ENCODE measurements at regions not wholly inside any gene's neighbourhood (a gene's known extent, or its start where the extent isn't known, plus 50 kb on each side); places are given as distances from the start of the nearest gene placed in this dataset.

DNA sequence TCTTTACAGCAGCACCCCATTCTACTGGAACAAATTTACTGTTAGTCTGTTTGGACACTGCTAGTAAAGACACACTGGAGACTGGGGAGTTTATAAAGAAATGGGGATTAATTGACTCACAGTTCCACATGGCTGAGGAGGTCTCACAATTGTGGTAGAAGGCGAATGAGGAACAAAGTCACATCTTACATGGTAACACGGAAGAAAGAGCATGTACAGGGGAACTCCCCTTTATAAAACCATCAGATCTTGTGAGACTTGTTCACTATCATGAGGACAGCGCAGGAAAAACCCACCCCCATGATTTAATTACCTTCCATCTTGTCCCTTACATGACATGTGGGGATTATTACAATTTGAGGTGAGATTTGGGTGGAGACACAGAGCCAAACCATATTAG, 1204.2 kb downstream of the SLITRK1 start:
- Histone ChIP-seq H3K27me3 (no peaks in the 10 kb centered on the region), H3K9me3 (no peaks in the 10 kb centered on the region), H3K4me3 (no peak overlapping the region), H3K27ac (no peak overlapping the region), H3K36me3 (no peaks in the 10 kb centered on the region), H3K4me1 (no peaks in the 10 kb centered on the region)
- TF ChIP-seq, protein P1, sequence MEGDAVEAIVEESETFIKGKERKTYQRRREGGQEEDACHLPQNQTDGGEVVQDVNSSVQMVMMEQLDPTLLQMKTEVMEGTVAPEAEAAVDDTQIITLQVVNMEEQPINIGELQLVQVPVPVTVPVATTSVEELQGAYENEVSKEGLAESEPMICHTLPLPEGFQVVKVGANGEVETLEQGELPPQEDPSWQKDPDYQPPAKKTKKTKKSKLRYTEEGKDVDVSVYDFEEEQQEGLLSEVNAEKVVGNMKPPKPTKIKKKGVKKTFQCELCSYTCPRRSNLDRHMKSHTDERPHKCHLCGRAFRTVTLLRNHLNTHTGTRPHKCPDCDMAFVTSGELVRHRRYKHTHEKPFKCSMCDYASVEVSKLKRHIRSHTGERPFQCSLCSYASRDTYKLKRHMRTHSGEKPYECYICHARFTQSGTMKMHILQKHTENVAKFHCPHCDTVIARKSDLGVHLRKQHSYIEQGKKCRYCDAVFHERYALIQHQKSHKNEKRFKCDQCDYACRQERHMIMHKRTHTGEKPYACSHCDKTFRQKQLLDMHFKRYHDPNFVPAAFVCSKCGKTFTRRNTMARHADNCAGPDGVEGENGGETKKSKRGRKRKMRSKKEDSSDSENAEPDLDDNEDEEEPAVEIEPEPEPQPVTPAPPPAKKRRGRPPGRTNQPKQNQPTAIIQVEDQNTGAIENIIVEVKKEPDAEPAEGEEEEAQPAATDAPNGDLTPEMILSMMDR (IDR thresholded peaks at IDR 0.05): no peak
- no peak for DNase-seq (ENCODE audit: low spot score)

DNA sequence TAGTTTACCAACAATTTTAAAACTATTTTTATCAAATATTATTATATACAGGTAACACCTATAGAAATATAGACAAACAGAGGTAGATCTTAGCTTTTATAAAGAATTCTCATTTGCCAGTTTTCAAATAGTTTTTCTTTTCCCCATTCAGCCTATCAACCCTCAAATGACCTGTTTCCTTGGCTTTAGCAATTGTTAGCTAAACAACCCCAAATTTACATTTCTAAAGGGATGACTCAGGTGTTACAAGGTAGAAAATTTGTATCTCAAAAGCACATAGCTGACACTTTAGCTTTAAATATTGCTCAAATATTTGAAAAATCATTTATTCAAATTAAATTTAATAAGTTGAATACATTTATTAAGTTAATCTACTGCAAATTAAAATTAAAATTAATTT, 1207.2 kb downstream of the SLITRK1 start:
- no peak for DNase-seq (ENCODE audit: low spot score)
- TF ChIP-seq, protein P1 (IDR thresholded peaks at IDR 0.05): no peak
- Histone ChIP-seq H3K9me3 (no peaks in the 10 kb centered on the region), H3K27ac (no peak overlapping the region), H3K27me3 (no peaks in the 10 kb centered on the region), H3K4me1 (no peaks in the 10 kb centered on the region), H3K4me3 (no peak overlapping the region), H3K36me3 (no peaks in the 10 kb centered on the region)

DNA sequence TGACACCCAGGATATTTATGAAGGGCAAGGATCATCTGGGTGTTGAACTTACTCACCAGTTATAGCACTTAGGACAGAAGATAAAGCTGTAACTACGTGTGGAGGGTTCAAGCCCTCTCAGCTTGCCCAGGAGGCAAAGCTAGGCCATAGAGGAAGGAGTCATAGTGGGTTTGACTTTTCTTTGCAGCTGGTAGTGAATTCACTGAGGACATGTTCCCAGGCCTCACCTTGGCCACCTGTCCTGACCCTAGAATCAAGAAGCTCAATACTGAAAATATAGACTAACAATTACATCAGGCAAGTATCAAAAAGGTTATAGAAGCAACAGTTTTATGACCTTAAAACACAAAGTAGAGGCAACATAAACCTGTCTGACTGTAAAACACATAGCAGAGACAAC, 1207.7 kb downstream of the SLITRK1 start:
- TF ChIP-seq, protein P1 (IDR thresholded peaks at IDR 0.05): no peak
- H3K36me3 ChIP-seq: no peaks in the 10 kb centered on the region
- DNase-seq (ENCODE audit: low spot score): no peak
- H3K4me3 ChIP-seq: no peak overlapping the region
- H3K27ac ChIP-seq: no peak overlapping the region
- H3K4me1 ChIP-seq: no peaks in the 10 kb centered on the region
- H3K27me3 ChIP-seq: no peaks in the 10 kb centered on the region
- no peaks in the 10 kb centered on the region for H3K9me3 ChIP-seq

DNA sequence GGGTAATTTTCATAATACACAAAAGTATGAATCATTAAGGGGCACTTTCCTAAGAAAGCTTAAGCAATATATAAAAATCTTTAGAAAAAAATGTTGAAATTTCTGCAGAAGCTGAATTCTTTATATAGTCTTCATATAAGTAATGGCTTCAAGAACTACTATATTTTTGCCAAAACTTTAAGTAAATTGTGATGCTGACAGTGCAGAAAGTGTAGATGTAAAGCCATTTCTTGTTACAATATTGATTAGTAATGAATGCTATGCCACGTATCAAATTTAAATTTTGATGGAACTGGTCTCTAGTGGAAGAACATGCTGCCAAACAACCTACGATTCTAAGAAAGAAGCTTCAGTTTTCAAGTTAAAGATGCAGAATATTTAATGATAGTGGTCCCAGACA, 1210.0 kb downstream of the SLITRK1 start:
- Histone ChIP-seq H3K9me3 (no peaks in the 10 kb centered on the region), H3K36me3 (no peaks in the 10 kb centered on the region), H3K27me3 (no peaks in the 10 kb centered on the region), H3K4me1 (no peaks in the 10 kb centered on the region), H3K4me3 (no peak overlapping the region), H3K27ac (no peak overlapping the region)
- TF ChIP-seq, protein P1 (IDR thresholded peaks at IDR 0.05): no peak
- DNase-seq (ENCODE audit: low spot score): no peak

DNA sequence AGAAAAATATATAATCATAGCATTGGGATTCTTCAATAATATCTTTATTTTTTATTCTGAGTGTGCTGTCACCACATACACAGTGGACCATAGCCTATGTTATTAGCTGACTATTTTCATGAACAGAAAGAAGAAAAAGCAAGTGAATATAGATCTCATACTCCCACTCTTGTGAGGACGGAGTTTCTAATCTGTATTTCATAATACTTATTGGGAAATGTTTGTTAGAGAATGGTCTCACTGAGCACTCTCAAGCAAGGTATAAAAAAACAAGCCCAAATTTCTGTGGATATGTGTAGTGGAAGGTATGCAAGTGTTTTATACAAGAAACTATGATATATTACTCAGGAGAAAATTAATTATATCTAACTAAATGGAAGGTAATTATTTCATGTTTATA, 1218.1 kb downstream of the SLITRK1 start:
- no peaks in the 10 kb centered on the region for H3K9me3 ChIP-seq
- TF ChIP-seq, protein P1 (IDR thresholded peaks at IDR 0.05): no peak
- H3K27ac ChIP-seq: no peak overlapping the region
- no peaks in the 10 kb centered on the region for H3K36me3 ChIP-seq
- no peaks in the 10 kb centered on the region for H3K4me1 ChIP-seq
- H3K4me3 ChIP-seq: no peak overlapping the region
- DNase-seq (ENCODE audit: low spot score): no peak
- H3K27me3 ChIP-seq: no peaks in the 10 kb centered on the region

DNA sequence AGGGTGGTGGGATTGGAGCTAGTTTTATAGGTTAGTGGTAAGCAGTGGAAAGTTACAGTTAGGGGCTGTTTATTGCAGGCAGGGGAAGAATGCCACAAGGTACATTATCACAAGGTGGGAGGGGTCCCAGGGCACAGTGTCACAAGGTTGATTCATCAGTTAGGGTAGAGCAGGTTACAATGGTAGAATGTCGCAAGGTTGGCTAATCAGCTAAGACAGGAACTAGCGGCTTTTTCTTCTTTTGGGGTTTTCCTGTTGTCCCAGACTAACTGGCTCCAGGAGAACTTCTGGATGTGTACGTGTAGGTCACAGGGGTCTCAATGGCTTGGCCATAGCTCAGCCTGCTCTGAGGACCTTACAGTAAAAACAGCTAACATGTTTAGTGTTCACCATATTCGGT, 1221.1 kb downstream of the SLITRK1 start:
- H3K27ac ChIP-seq: no peak overlapping the region
- TF ChIP-seq, protein P1 (IDR thresholded peaks at IDR 0.05): no peak
- no peaks in the 10 kb centered on the region for H3K27me3 ChIP-seq
- H3K4me1 ChIP-seq: no peaks in the 10 kb centered on the region
- H3K4me3 ChIP-seq: no peak overlapping the region
- no peak for DNase-seq (ENCODE audit: low spot score)
- H3K36me3 ChIP-seq: no peaks in the 10 kb centered on the region
- H3K9me3 ChIP-seq: no peaks in the 10 kb centered on the region
